Liver (tissue), 2 donors: ENCODE measurements at regions not wholly inside any gene's neighbourhood (a gene's known extent, or its start where the extent isn't known, plus 50 kb on each side); places are given as distances from the start of the nearest gene placed in this dataset.
"Not testable (repeated sequence)": the region's sequence is repeated elsewhere in the genome, so short reads cannot be mapped to it uniquely, and the experiment has no call there.

ENCODE experiments used
- CTCF ChIP-seq: fragments of 150-350 bp; IDR thresholded peaks from 2 replicates; pipeline ENCODE4 v1.5.1; 2017; ENCODE audit warnings: improper control_type of control experiment, low read depth, low read length; ENCODE audit not compliant: missing input control
- YY1 ChIP-seq: IDR thresholded peaks from 2 replicates; pipeline ENCODE4 v1.6.1; 2016; ENCODE audit warnings: antibody characterized with exemption, mild to moderate bottlenecking
- ZBTB33 ChIP-seq: IDR thresholded peaks from 2 replicates; pipeline ENCODE4 v1.6.1; 2016; ENCODE audit warnings: antibody characterized with exemption
- TF ChIP-seq, protein P1 (sequence below): IDR thresholded peaks from 2 replicates; pipeline ENCODE4 v1.6.1; 2016; ENCODE audit warnings: antibody characterized with exemption, mild to moderate bottlenecking
- donor health status: healthy.

GRCh38 chr3:125915437-125915787, 53.6 kb upstream of the ROPN1B start:
- TF ChIP-seq CTCF, ZBTB33, YY1: not testable (repeated sequence)
- TF ChIP-seq, protein P1, sequence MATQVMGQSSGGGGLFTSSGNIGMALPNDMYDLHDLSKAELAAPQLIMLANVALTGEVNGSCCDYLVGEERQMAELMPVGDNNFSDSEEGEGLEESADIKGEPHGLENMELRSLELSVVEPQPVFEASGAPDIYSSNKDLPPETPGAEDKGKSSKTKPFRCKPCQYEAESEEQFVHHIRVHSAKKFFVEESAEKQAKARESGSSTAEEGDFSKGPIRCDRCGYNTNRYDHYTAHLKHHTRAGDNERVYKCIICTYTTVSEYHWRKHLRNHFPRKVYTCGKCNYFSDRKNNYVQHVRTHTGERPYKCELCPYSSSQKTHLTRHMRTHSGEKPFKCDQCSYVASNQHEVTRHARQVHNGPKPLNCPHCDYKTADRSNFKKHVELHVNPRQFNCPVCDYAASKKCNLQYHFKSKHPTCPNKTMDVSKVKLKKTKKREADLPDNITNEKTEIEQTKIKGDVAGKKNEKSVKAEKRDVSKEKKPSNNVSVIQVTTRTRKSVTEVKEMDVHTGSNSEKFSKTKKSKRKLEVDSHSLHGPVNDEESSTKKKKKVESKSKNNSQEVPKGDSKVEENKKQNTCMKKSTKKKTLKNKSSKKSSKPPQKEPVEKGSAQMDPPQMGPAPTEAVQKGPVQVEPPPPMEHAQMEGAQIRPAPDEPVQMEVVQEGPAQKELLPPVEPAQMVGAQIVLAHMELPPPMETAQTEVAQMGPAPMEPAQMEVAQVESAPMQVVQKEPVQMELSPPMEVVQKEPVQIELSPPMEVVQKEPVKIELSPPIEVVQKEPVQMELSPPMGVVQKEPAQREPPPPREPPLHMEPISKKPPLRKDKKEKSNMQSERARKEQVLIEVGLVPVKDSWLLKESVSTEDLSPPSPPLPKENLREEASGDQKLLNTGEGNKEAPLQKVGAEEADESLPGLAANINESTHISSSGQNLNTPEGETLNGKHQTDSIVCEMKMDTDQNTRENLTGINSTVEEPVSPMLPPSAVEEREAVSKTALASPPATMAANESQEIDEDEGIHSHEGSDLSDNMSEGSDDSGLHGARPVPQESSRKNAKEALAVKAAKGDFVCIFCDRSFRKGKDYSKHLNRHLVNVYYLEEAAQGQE = not testable (repeated sequence)
